Calu3 (cell line): ENCODE measurements at regions not wholly inside any gene's neighbourhood (a gene's known extent, or its start where the extent isn't known, plus 50 kb on each side); places are given as distances from the start of the nearest gene placed in this dataset.

Experiments
- BruUV-seq: library from RNA; stranded (reverse); fragments of 400-500 nt; replicated peaks from 2 replicates; lab custom pipeline; 2021; lab: Mats Ljungman, UMichigan
- CTCF ChIA-PET: fragments of 300-600 bp; sonication (Branson Sonifier 250); formaldehyde crosslinking; loops from one replicate; lab custom pipeline; 2022; ENCODE audit warnings: antibody characterized with exemption; lab: Charles Lee
- DNase-seq: peaks from one replicate; pipeline ENCODE4 v3.0.0; 2022
- H3K27ac Mint-ChIP-seq: one replicate; pipeline ENCODE4 v1.8.0; 2022; ENCODE audit warnings: mixed read lengths; ENCODE audit not compliant: unreplicated experiment
- H3K27me3 Mint-ChIP-seq: one replicate; pipeline ENCODE4 v1.8.0; 2022; ENCODE audit warnings: mixed read lengths; ENCODE audit not compliant: unreplicated experiment
- H3K36me3 Mint-ChIP-seq: one replicate; pipeline ENCODE4 v1.8.0; 2022; ENCODE audit warnings: mild to moderate bottlenecking, moderate library complexity, mixed read lengths; ENCODE audit not compliant: insufficient read depth, unreplicated experiment
- H3K4me1 Mint-ChIP-seq: one replicate; pipeline ENCODE4 v1.8.0; 2022; ENCODE audit warnings: mild to moderate bottlenecking, low read depth, mixed read lengths; ENCODE audit not compliant: unreplicated experiment
- H3K4me3 Mint-ChIP-seq: one replicate; pipeline ENCODE4 v1.8.0; 2022; ENCODE audit warnings: mild to moderate bottlenecking, low read depth, moderate library complexity, mixed read lengths; ENCODE audit not compliant: unreplicated experiment
- H3K9me3 Mint-ChIP-seq: one replicate; pipeline ENCODE4 v1.8.0; 2022; ENCODE audit warnings: low read depth, mixed read lengths; ENCODE audit not compliant: unreplicated experiment
- CTCF ChIP-seq: fragments of 200-600 bp; IDR thresholded peaks from one replicate; pipeline ENCODE4 v1.8.0; 2022; ENCODE audit warnings: antibody characterized with exemption; ENCODE audit not compliant: unreplicated experiment
- intact Hi-C: fragments of 100-400 bp; cut with micrococcal nuclease; formaldehyde crosslinking; loops from one replicate; pipeline ENCODE4 v1.10.0; 2022; ENCODE audit not compliant: unreplicated experiment

DNA sequence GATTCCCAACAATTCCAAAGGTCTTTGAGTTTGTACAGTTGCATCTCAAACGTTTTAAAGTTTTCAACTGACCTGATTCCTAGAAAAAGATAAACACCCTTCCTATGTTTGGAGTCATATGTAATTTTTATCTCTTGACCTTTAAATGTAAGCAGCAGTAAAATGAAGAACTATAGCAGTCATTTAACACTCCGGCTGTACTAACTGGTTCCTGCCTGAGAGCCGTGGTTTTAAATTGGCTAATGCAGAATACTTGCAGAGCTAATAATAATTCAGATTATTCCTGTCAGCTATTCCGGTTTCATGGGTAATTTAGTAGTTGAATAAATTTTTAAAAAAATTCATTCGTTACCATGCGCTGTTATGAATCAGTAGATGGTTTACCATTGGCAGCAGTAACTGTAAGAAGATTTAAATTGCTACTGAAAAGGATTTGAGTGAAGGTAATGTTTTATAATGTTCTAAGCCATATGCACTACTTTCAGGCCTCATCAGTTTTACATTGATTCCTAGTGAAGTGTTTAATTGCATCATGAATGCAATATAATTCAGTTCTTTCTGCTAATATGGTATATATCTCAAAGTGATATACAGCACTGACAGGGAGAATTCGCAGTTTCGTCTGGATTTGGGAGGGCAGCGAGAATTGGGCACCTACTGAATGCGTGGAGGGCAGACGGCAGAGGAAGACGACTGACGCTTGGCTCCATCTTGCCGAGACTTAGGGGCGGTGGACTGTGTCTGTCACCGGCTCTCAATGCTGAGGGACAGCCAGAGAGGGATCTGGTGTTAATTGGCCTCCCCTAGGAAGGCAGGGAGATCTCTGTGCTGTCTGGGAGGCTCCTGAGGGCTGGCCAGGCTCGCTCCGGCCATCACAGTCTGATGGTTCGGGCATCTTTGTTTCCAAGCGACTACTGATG is 217.7 kb downstream of the PHETA1 start:
- Mint-ChIP-seq H3K4me3 (no peak overlapping the region), H3K27ac (no peak overlapping the region), H3K27me3 (peaks cover 96% of the 10 kb centered on the region), H3K4me1 (no peaks in the 10 kb centered on the region), H3K9me3 (peaks cover 3% of the 10 kb centered on the region), H3K36me3 (no peaks in the 10 kb centered on the region)
- intact Hi-C loops, result no loop called here
- CTCF ChIA-PET, result interaction anchor here (0.7 kb wide), 1 partner anchor 59 kb away, joined by 3 read pairs; no protein-coding TSS in a partner anchor
- no peak for TF ChIP-seq CTCF
- no TSS peak for BruUV-seq
- DNase-seq, result no peak

DNA sequence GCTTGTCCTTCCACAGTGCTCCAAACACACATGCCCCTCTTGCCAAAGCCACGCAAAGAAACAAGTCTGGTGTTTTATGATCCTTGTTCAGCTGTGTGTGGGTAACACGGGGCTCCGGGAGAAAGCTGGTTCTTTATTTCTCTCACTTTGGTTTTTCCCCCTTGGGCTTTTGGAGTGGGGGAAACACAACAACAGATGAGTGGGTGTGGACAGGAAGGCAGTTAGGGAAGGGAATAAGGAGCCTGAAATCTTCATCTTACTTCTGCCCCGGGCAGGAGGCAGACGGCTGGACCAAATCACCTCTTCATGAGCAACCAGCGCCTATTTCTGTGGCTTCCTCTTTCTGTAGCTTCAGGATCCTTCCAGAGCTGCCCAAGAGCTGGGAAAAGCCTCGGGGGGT is 218.5 kb downstream of the PHETA1 start:
- TF ChIP-seq CTCF, result no peak
- Mint-ChIP-seq H3K4me3 (no peak overlapping the region), H3K36me3 (no peaks in the 10 kb centered on the region), H3K27ac (no peak overlapping the region), H3K27me3 (peaks cover 97% of the 10 kb centered on the region), H3K9me3 (peaks cover 3% of the 10 kb centered on the region), H3K4me1 (no peaks in the 10 kb centered on the region)
- intact Hi-C loops, result no loop called here
- CTCF ChIA-PET, result no interaction called here
- no peak for DNase-seq
- BruUV-seq, result no TSS peak

- no peak for DNase-seq
- no peaks in the 10 kb centered on the region for H3K36me3 Mint-ChIP-seq
- peaks cover 3% of the 10 kb centered on the region for H3K9me3 Mint-ChIP-seq
- peaks cover 99% of the 10 kb centered on the region for H3K27me3 Mint-ChIP-seq
- no TSS peak for BruUV-seq
- intact Hi-C loops, result no loop called here
- no peaks in the 10 kb centered on the region for H3K4me1 Mint-ChIP-seq
- H3K4me3 Mint-ChIP-seq, result no peak overlapping the region
- TF ChIP-seq CTCF, result no peak
- no peak overlapping the region for H3K27ac Mint-ChIP-seq
- CTCF ChIA-PET, result no interaction called here
Measured at GRCh38 chr12:111149299-111149698, 219.6 kb downstream of the PHETA1 start.

- intact Hi-C loops, result no loop called here
- Mint-ChIP-seq H3K36me3 (no peaks in the 10 kb centered on the region), H3K27me3 (peaks cover 99% of the 10 kb centered on the region), H3K4me3 (no peak overlapping the region), H3K27ac (no peak overlapping the region), H3K4me1 (no peaks in the 10 kb centered on the region), H3K9me3 (peaks cover 3% of the 10 kb centered on the region)
- no peak for DNase-seq
- no peak for TF ChIP-seq CTCF
- no TSS peak for BruUV-seq
- CTCF ChIA-PET, result no interaction called here
Measured at GRCh38 chr12:111148005-111148404, 220.9 kb downstream of the PHETA1 start.
